KOPT-K1 (cell line): ENCODE measurements at regions not wholly inside any gene's neighbourhood (a gene's known extent, or its start where the extent isn't known, plus 50 kb on each side); places are given as distances from the start of the nearest gene placed in this dataset.

Experiments
- H3K27ac ChIP-seq: fragments of 200-600 bp; sonication (generic); 2 replicates; pipeline ENCODE4 v1.5.1; 2016; ENCODE audit warnings: antibody characterized with exemption, mild to moderate bottlenecking, low read depth, low read length; ENCODE audit not compliant: poor library complexity, severe bottlenecking
- H3K36me3 ChIP-seq: fragments of 200-600 bp; sonication (generic); 2 replicates; pipeline ENCODE4 v1.5.1; 2017; ENCODE audit warnings: antibody characterized with exemption, mild to moderate bottlenecking, low read length, moderate library complexity; ENCODE audit not compliant: insufficient read depth
- H3K9me3 ChIP-seq: fragments of 200-600 bp; sonication (generic); 2 replicates; pipeline ENCODE4 v1.5.1; 2017; ENCODE audit warnings: antibody characterized with exemption, low read length, mild to moderate bottlenecking; ENCODE audit not compliant: insufficient read depth, poor library complexity, severe bottlenecking

- H3K27ac ChIP-seq: no peak overlapping the region
- H3K36me3 ChIP-seq: no peaks in the 10 kb centered on the region
Observed at GRCh38 chr7:109266610-109267009, 696.9 kb downstream of the DNAJB9 start.

GRCh38 chr7:109276348-109276747 is 706.7 kb downstream of the DNAJB9 start:
- no peaks in the 10 kb centered on the region for H3K9me3 ChIP-seq
- no peak overlapping the region for H3K27ac ChIP-seq
- no peaks in the 10 kb centered on the region for H3K36me3 ChIP-seq

More at GRCh38 chr7:109266610-109267009, 696.9 kb downstream of the DNAJB9 start:
- H3K9me3 ChIP-seq: no peaks in the 10 kb centered on the region

- Histone ChIP-seq H3K9me3 (no peaks in the 10 kb centered on the region), H3K36me3 (no peaks in the 10 kb centered on the region), H3K27ac (no peak overlapping the region)
Observed at GRCh38 chr7:109282726-109283125, 713.1 kb downstream of the DNAJB9 start.

GRCh38 chr7:109284943-109285342 is 715.3 kb downstream of the DNAJB9 start:
- Histone ChIP-seq H3K36me3 (no peaks in the 10 kb centered on the region), H3K27ac (no peak overlapping the region), H3K9me3 (no peaks in the 10 kb centered on the region)

GRCh38 chr7:109295158-109295557 is 725.5 kb downstream of the DNAJB9 start:
- Histone ChIP-seq H3K27ac (no peak overlapping the region), H3K9me3 (no peaks in the 10 kb centered on the region), H3K36me3 (no peaks in the 10 kb centered on the region)

- Histone ChIP-seq H3K9me3 (peaks cover 9% of the 10 kb centered on the region), H3K27ac (no peak overlapping the region), H3K36me3 (no peaks in the 10 kb centered on the region)
Observed at GRCh38 chr7:109308816-109309215, 739.1 kb downstream of the DNAJB9 start.

- Histone ChIP-seq H3K27ac (no peak overlapping the region), H3K36me3 (no peaks in the 10 kb centered on the region), H3K9me3 (peaks cover 9% of the 10 kb centered on the region)
Observed at GRCh38 chr7:109309790-109310189, 740.1 kb downstream of the DNAJB9 start.

GRCh38 chr7:109318136-109318535 is 748.5 kb downstream of the DNAJB9 start:
- no peaks in the 10 kb centered on the region for H3K36me3 ChIP-seq
- no peak overlapping the region for H3K27ac ChIP-seq
- no peaks in the 10 kb centered on the region for H3K9me3 ChIP-seq

- no peak overlapping the region for H3K27ac ChIP-seq
- no peaks in the 10 kb centered on the region for H3K9me3 ChIP-seq
- no peaks in the 10 kb centered on the region for H3K36me3 ChIP-seq
Observed at GRCh38 chr7:109322833-109323232, 753.2 kb downstream of the DNAJB9 start.

- no peaks in the 10 kb centered on the region for H3K36me3 ChIP-seq
- no peak overlapping the region for H3K27ac ChIP-seq
- no peaks in the 10 kb centered on the region for H3K9me3 ChIP-seq
Observed at GRCh38 chr7:109331423-109331822, 761.7 kb downstream of the DNAJB9 start.

GRCh38 chr7:109335951-109336350 is 766.3 kb downstream of the DNAJB9 start:
- no peaks in the 10 kb centered on the region for H3K36me3 ChIP-seq
- H3K27ac ChIP-seq: no peak overlapping the region
- H3K9me3 ChIP-seq: no peaks in the 10 kb centered on the region

- H3K36me3 ChIP-seq: no peaks in the 10 kb centered on the region
- H3K27ac ChIP-seq: no peak overlapping the region
- no peaks in the 10 kb centered on the region for H3K9me3 ChIP-seq
Observed at GRCh38 chr7:109336531-109336930, 766.9 kb downstream of the DNAJB9 start.

GRCh38 chr7:109343678-109344077 is 774.0 kb downstream of the DNAJB9 start:
- no peak overlapping the region for H3K27ac ChIP-seq

GRCh38 chr7:109351493-109351892 is 781.8 kb downstream of the DNAJB9 start:
- no peak overlapping the region for H3K27ac ChIP-seq
- H3K36me3 ChIP-seq: no peaks in the 10 kb centered on the region
- H3K9me3 ChIP-seq: no peaks in the 10 kb centered on the region

More at GRCh38 chr7:109343678-109344077, 774.0 kb downstream of the DNAJB9 start:
- Histone ChIP-seq H3K36me3 (no peaks in the 10 kb centered on the region), H3K9me3 (no peaks in the 10 kb centered on the region)

- Histone ChIP-seq H3K9me3 (no peaks in the 10 kb centered on the region), H3K27ac (no peak overlapping the region), H3K36me3 (no peaks in the 10 kb centered on the region)
Observed at GRCh38 chr7:109354000-109354399, 784.3 kb downstream of the DNAJB9 start.

- no peak overlapping the region for H3K27ac ChIP-seq
- no peaks in the 10 kb centered on the region for H3K9me3 ChIP-seq
- H3K36me3 ChIP-seq: no peaks in the 10 kb centered on the region
Observed at GRCh38 chr7:109354552-109354951, 784.9 kb downstream of the DNAJB9 start.

- no peak overlapping the region for H3K27ac ChIP-seq
- no peaks in the 10 kb centered on the region for H3K9me3 ChIP-seq
- no peaks in the 10 kb centered on the region for H3K36me3 ChIP-seq
Observed at GRCh38 chr7:109375823-109376222, 806.1 kb downstream of the DNAJB9 start.
